DOHH2 (cell line): ENCODE measurements at regions not wholly inside any gene's neighbourhood (a gene's known extent, or its start where the extent isn't known, plus 50 kb on each side); places are given as distances from the start of the nearest gene placed in this dataset.

Source experiments
- H3F3A ChIP-seq: fragments of 200-600 bp; sonication (generic), shearing (Covaris generic); 2 replicates; pipeline ENCODE4 v1.6.0; 2016; ENCODE audit warnings: antibody characterized with exemption, mild to moderate bottlenecking; ENCODE audit not compliant: control insufficient read depth, insufficient read depth
- H3K27ac ChIP-seq: fragments of 200-600 bp; sonication (generic); 2 replicates; pipeline ENCODE4 v1.5.1; 2014; ENCODE audit warnings: low read depth, mild to moderate bottlenecking, low read length, moderate library complexity
- H3K27me3 ChIP-seq: fragments of 200-600 bp; sonication (generic); 2 replicates; pipeline ENCODE4 v1.6.1; 2014; ENCODE audit warnings: mild to moderate bottlenecking, low read length, mixed read lengths; ENCODE audit not compliant: control insufficient read depth
- H3K36me3 ChIP-seq: fragments of 200-600 bp; sonication (generic); 2 replicates; pipeline ENCODE4 v1.6.1; 2014; ENCODE audit warnings: mild to moderate bottlenecking, low read length, moderate library complexity, mixed read lengths; ENCODE audit not compliant: control insufficient read depth
- H3K4me1 ChIP-seq: fragments of 200-600 bp; sonication (generic); 2 replicates; pipeline ENCODE4 v1.6.1; 2014; ENCODE audit warnings: mild to moderate bottlenecking, low read length, mixed read lengths; ENCODE audit not compliant: control insufficient read depth
- H3K4me2 ChIP-seq: fragments of 200-600 bp; sonication (generic); 2 replicates; pipeline ENCODE4 v1.6.0; 2014; ENCODE audit warnings: mild to moderate bottlenecking, low read length, moderate library complexity
- H3K4me3 ChIP-seq: fragments of 200-600 bp; sonication (generic); 2 replicates; pipeline ENCODE4 v1.5.1; 2014; ENCODE audit warnings: mild to moderate bottlenecking, low read length, mixed read lengths
- H3K79me2 ChIP-seq: fragments of 200-600 bp; sonication (generic); 2 replicates; pipeline ENCODE4 v1.6.1; 2014; ENCODE audit warnings: mild to moderate bottlenecking, low read length, mixed read lengths; ENCODE audit not compliant: control insufficient read depth
- H3K9me2 ChIP-seq: fragments of 200-600 bp; sonication (generic); replicated peaks from 2 replicates; pipeline ENCODE4 v1.6.1; 2014; ENCODE audit warnings: mild to moderate bottlenecking, low read length, mixed read lengths; ENCODE audit not compliant: control insufficient read depth
- H3K9me3 ChIP-seq: fragments of 200-600 bp; sonication (generic); 2 replicates; pipeline ENCODE4 v1.6.1; 2014; ENCODE audit warnings: antibody characterized with exemption, low read length, mixed read lengths; ENCODE audit not compliant: control insufficient read depth, insufficient read depth
- H4K20me1 ChIP-seq: fragments of 200-600 bp; sonication (generic); 2 replicates; pipeline ENCODE4 v1.6.0; 2014; ENCODE audit warnings: low read depth, mild to moderate bottlenecking, antibody characterized with exemption, low read length, moderate library complexity; ENCODE audit not compliant: control insufficient read depth, insufficient read depth
- CTCF ChIP-seq: fragments of 200-600 bp; sonication (generic); IDR thresholded peaks from one replicate; pipeline ENCODE4 v1.5.1; 2014; ENCODE audit warnings: antibody characterized with exemption, mild to moderate bottlenecking, low read depth, low read length; ENCODE audit not compliant: poor library complexity, severe bottlenecking
- EZH2phosphoT487 ChIP-seq: fragments of 200-600 bp; sonication (generic); IDR thresholded peaks from 2 replicates; pipeline ENCODE4 v1.6.1; 2017; ENCODE audit warnings: borderline replicate concordance, mild to moderate bottlenecking, antibody characterized with exemption, low read length, moderate library complexity, mixed read lengths

GRCh38 chr12:46682148-46682547 lies 143.6 kb downstream of the SLC38A4 start:
- no peaks in the 10 kb centered on the region for H3K9me3 ChIP-seq
- H3K27ac ChIP-seq, result no peak overlapping the region
- H3K4me3 ChIP-seq, result no peak overlapping the region
- no peaks in the 10 kb centered on the region for H3F3A ChIP-seq
- H3K36me3 ChIP-seq, result no peaks in the 10 kb centered on the region
- H3K9me2 ChIP-seq, result no peaks in the 10 kb centered on the region
- H3K4me1 ChIP-seq, result no peaks in the 10 kb centered on the region
- H3K4me2 ChIP-seq, result no peak overlapping the region
- no peaks in the 10 kb centered on the region for H4K20me1 ChIP-seq
- no peaks in the 10 kb centered on the region for H3K79me2 ChIP-seq
- no peaks in the 10 kb centered on the region for H3K27me3 ChIP-seq
- no peak for TF ChIP-seq CTCF
- no peak for TF ChIP-seq EZH2phosphoT487

- TF ChIP-seq CTCF (no peak), EZH2phosphoT487 (no peak)
- Histone ChIP-seq H3K27me3 (no peaks in the 10 kb centered on the region), H3F3A (no peaks in the 10 kb centered on the region), H3K4me3 (no peak overlapping the region), H3K36me3 (no peaks in the 10 kb centered on the region), H3K79me2 (no peaks in the 10 kb centered on the region), H4K20me1 (no peaks in the 10 kb centered on the region), H3K4me1 (no peaks in the 10 kb centered on the region), H3K4me2 (no peak overlapping the region), H3K9me2 (no peaks in the 10 kb centered on the region), H3K27ac (no peak overlapping the region), H3K9me3 (no peaks in the 10 kb centered on the region)
These were observed 145.3 kb downstream of the SLC38A4 start for GRCh38 chr12:46680506-46680905.

GRCh38 chr12:46679754-46680153 lies 146.0 kb downstream of the SLC38A4 start:
- H3F3A ChIP-seq, result no peaks in the 10 kb centered on the region
- H3K36me3 ChIP-seq, result no peaks in the 10 kb centered on the region
- no peaks in the 10 kb centered on the region for H3K79me2 ChIP-seq
- no peaks in the 10 kb centered on the region for H3K9me2 ChIP-seq
- no peak overlapping the region for H3K4me2 ChIP-seq
- no peaks in the 10 kb centered on the region for H3K9me3 ChIP-seq
- H3K27ac ChIP-seq, result no peak overlapping the region
- no peak overlapping the region for H3K4me3 ChIP-seq
- TF ChIP-seq EZH2phosphoT487 (no peak), CTCF (no peak)
- H3K27me3 ChIP-seq, result 0 out of 2 replicates have a peak, but pooled peaks cover 2% of the 10 kb centered on the region
- no peaks in the 10 kb centered on the region for H3K4me1 ChIP-seq
- H4K20me1 ChIP-seq, result no peaks in the 10 kb centered on the region

- no peak overlapping the region for H3K4me2 ChIP-seq
- no peak overlapping the region for H3K4me3 ChIP-seq
- H3K36me3 ChIP-seq, result no peaks in the 10 kb centered on the region
- no peaks in the 10 kb centered on the region for H3K4me1 ChIP-seq
- H3K27me3 ChIP-seq, result peaks cover 4% of the 10 kb centered on the region; the same call in 1 of the 2 replicates
- no peak for TF ChIP-seq CTCF
- TF ChIP-seq EZH2phosphoT487, result no peak
- H4K20me1 ChIP-seq, result no peaks in the 10 kb centered on the region
- H3K9me3 ChIP-seq, result no peaks in the 10 kb centered on the region
- H3K9me2 ChIP-seq, result no peaks in the 10 kb centered on the region
- no peaks in the 10 kb centered on the region for H3F3A ChIP-seq
- H3K79me2 ChIP-seq, result no peaks in the 10 kb centered on the region
- H3K27ac ChIP-seq, result no peak overlapping the region
These were observed 147.4 kb downstream of the SLC38A4 start for GRCh38 chr12:46678426-46678825.
